SK-N-SH treated with all-trans-retinoic acid at 6 μM for 48 hours (cell line): ENCODE measurements at regions not wholly inside any gene's neighbourhood (a gene's known extent, or its start where the extent isn't known, plus 50 kb on each side); places are given as distances from the start of the nearest gene placed in this dataset.

Experiments
- ARNTL ChIP-seq: fragments of 450-650 bp; formaldehyde crosslinking; IDR thresholded peaks from 2 replicates; pipeline ENCODE4 v1.5.0; 2020; ENCODE audit warnings: low read depth, mild to moderate bottlenecking, moderate library complexity, borderline replicate concordance
- BACH2 ChIP-seq: fragments of 250-450 bp; sonication (Bioruptor Pico); IDR thresholded peaks from 2 replicates; pipeline ENCODE4 v1.9.0; 2021; ENCODE audit warnings: mild to moderate bottlenecking, borderline replicate concordance
- CREB5 ChIP-seq: fragments of 250-450 bp; sonication (Bioruptor Pico); IDR thresholded peaks from 2 replicates; pipeline ENCODE4 v1.5.1; 2020; ENCODE audit warnings: low read depth, mild to moderate bottlenecking, moderate library complexity
- CSDC2 ChIP-seq: fragments of 250-450 bp; sonication (Bioruptor Pico); IDR thresholded peaks from 2 replicates; pipeline ENCODE4 v1.5.0; 2020; ENCODE audit warnings: mild to moderate bottlenecking, moderate library complexity
- ESRRG ChIP-seq: fragments of 250-450 bp; sonication (Bioruptor Pico); IDR thresholded peaks from 2 replicates; pipeline ENCODE4 v1.6.1; 2021; ENCODE audit warnings: mild to moderate bottlenecking
- GLIS3 ChIP-seq: fragments of 250-450 bp; sonication (Bioruptor Pico); IDR thresholded peaks from 2 replicates; pipeline ENCODE4 v1.5.0; 2020; ENCODE audit warnings: mild to moderate bottlenecking, moderate library complexity
- OSR1 ChIP-seq: fragments of 250-450 bp; sonication (Bioruptor Pico); IDR thresholded peaks from 2 replicates; pipeline ENCODE4 v1.8.0; 2022; ENCODE audit warnings: moderate library complexity, mild to moderate bottlenecking, inconsistent platforms
- PATZ1 ChIP-seq: fragments of 250-450 bp; sonication (Bioruptor Pico); IDR thresholded peaks from 2 replicates; pipeline ENCODE4 v1.8.0; 2020; ENCODE audit warnings: mild to moderate bottlenecking, moderate library complexity, borderline replicate concordance
- POU6F1 ChIP-seq: fragments of 250-450 bp; sonication (Bioruptor Pico); IDR thresholded peaks from 2 replicates; pipeline ENCODE4 v1.8.0; 2021; ENCODE audit warnings: low read depth, mild to moderate bottlenecking, moderate library complexity, borderline replicate concordance
- RARB ChIP-seq: fragments of 250-450 bp; sonication (Bioruptor Pico); IDR thresholded peaks from 2 replicates; pipeline ENCODE4 v1.8.0; 2021; ENCODE audit warnings: mild to moderate bottlenecking, moderate library complexity
- ZC3H10 ChIP-seq: fragments of 250-450 bp; sonication (Bioruptor Pico); IDR thresholded peaks from 2 replicates; pipeline ENCODE4 v1.5.1; 2021; ENCODE audit warnings: mild to moderate bottlenecking, moderate library complexity
- ZFP3 ChIP-seq: fragments of 250-450 bp; sonication (Bioruptor Pico); IDR thresholded peaks from 2 replicates; pipeline ENCODE4 v1.5.0; 2020; ENCODE audit warnings: mild to moderate bottlenecking, moderate library complexity
- ZFP30 ChIP-seq: fragments of 450-650 bp; formaldehyde crosslinking; IDR thresholded peaks from 2 replicates; pipeline ENCODE4 v1.5.0; 2022; ENCODE audit warnings: mild to moderate bottlenecking, moderate library complexity
- ZNF565 ChIP-seq: fragments of 450-650 bp; formaldehyde crosslinking; conservative IDR thresholded peaks from 2 replicates; pipeline ENCODE4 v1.5.0; 2020; ENCODE audit warnings: low read depth, mild to moderate bottlenecking, moderate library complexity

GRCh38 chr3:145219355-145220235 lies 941.4 kb downstream of the PLOD2 start:
- TF ChIP-seq POU6F1 (CRISPR knock-in tag) (no peak), ARNTL (CRISPR knock-in tag) (no peak), CREB5 (no peak), OSR1 (CRISPR knock-in tag) (no peak), RARB (CRISPR knock-in tag) (no peak), ZFP3 (CRISPR knock-in tag) (no peak), GLIS3 (CRISPR knock-in tag) (no peak), PATZ1 (no peak), BACH2 (CRISPR knock-in tag) (no peak), ZNF565 (CRISPR knock-in tag) (no peak), ESRRG (no peak), ZFP30 (CRISPR knock-in tag) (no peak), ZC3H10 (no peak), CSDC2 (CRISPR knock-in tag) (no peak)
